Mucosa of descending colon (tissue), 3 donors: ENCODE measurements at regions not wholly inside any gene's neighbourhood (a gene's known extent, or its start where the extent isn't known, plus 50 kb on each side); places are given as distances from the start of the nearest gene placed in this dataset.

Experiments used
- ATAC-seq: fragments of 200-7000 bp; cut with Tn5 transposase; one replicate; pipeline ENCODE4 v1.9.1; 2020; ENCODE audit warnings: mild to moderate bottlenecking, moderate library complexity
- DNase-seq, 3 donors: peaks; one replicate each; pipeline ENCODE4 v3.0.0-alpha.2; 2020
- H3K36me3 ChIP-seq: fragments of 200-600 bp; one replicate; pipeline ENCODE4 v1.8.0; 2021; ENCODE audit warnings: low read depth, mild to moderate bottlenecking
- H3K4me1 ChIP-seq: fragments of 200-600 bp; one replicate; pipeline ENCODE4 v1.8.0; 2021; ENCODE audit warnings: low read depth, mild to moderate bottlenecking
- H3K4me3 ChIP-seq: fragments of 200-600 bp; one replicate; pipeline ENCODE4 v1.8.0; 2021; ENCODE audit warnings: mild to moderate bottlenecking
- H3K9me3 ChIP-seq: fragments of 200-600 bp; one replicate; pipeline ENCODE4 v1.8.0; 2021; ENCODE audit warnings: mild to moderate bottlenecking
- CTCF ChIP-seq: fragments of 200-600 bp; IDR thresholded peaks from one replicate; pipeline ENCODE4 v1.8.0; 2022; ENCODE audit warnings: antibody characterized with exemption, mild to moderate bottlenecking
- intact Hi-C, 2 donors: fragments of 100-400 bp; cut with DNase I in 1 of 2; cut with micrococcal nuclease in 1 of 2; formaldehyde crosslinking; loops; one replicate each; pipeline versions ENCODE4 v1.11.0 to v1.11.1; 2022; cut with DNase I, micrococcal nuclease
- donor health status: DM: no; HTN: no; CAD: no; lungs with moderate emphysema.
- donor health status: DM: no; HTN: no; CAD: no.
- donor health status: DM: no; HTN: yes; CAD: no.

GRCh38 chr1:192954705-192955265 lies 104.4 kb downstream of the UCHL5 start:
- no peak overlapping the region for H3K4me3 ChIP-seq
- no peaks in the 10 kb centered on the region for H3K4me1 ChIP-seq
- H3K36me3 ChIP-seq: no peaks in the 10 kb centered on the region
- no peak for DNase-seq
- ATAC-seq: peak; percentile 34
- no peak for TF ChIP-seq CTCF
- H3K9me3 ChIP-seq: no peaks in the 10 kb centered on the region
- intact Hi-C loops: no loop called here

- Histone ChIP-seq H3K9me3 (no peaks in the 10 kb centered on the region), H3K4me3 (no peak overlapping the region), H3K36me3 (no peaks in the 10 kb centered on the region), H3K4me1 (no peaks in the 10 kb centered on the region)
- ATAC-seq (no peak), DNase-seq (no peak)
- TF ChIP-seq CTCF: no peak
- intact Hi-C loops: no loop called here
Measured at GRCh38 chr1:192958350-192958749, 100.8 kb downstream of the UCHL5 start.

- Histone ChIP-seq H3K4me1 (no peaks in the 10 kb centered on the region), H3K9me3 (no peaks in the 10 kb centered on the region), H3K36me3 (no peaks in the 10 kb centered on the region), H3K4me3 (no peak overlapping the region)
- intact Hi-C loops: no loop called here
- no peak for DNase-seq
- ATAC-seq: no peak
- no peak for TF ChIP-seq CTCF
Measured at GRCh38 chr1:192958871-192959270, 100.3 kb downstream of the UCHL5 start.

GRCh38 chr1:192959657-192960186 lies 99.4 kb downstream of the UCHL5 start:
- no peak for ATAC-seq
- intact Hi-C loops: no loop called here
- DNase-seq: no peak
- no peak for TF ChIP-seq CTCF
- no peaks in the 10 kb centered on the region for H3K36me3 ChIP-seq
- H3K4me1 ChIP-seq: no peaks in the 10 kb centered on the region
- H3K9me3 ChIP-seq: no peaks in the 10 kb centered on the region
- H3K4me3 ChIP-seq: no peak overlapping the region
